ENCODE measurements at regions not wholly inside any gene's neighbourhood (a gene's known extent, or its start where the extent isn't known, plus 50 kb on each side); places are given as distances from the start of the nearest gene placed in this dataset.

- Mint-ChIP-seq H3K9me3 (no peaks in the 10 kb centered on the region), H3K36me3 (ENCODE audit: low read depth) (no peaks in the 10 kb centered on the region), H3K27me3 (ENCODE audit: insufficient read depth) (no peaks in the 10 kb centered on the region), H3K27ac (no peak overlapping the region), H3K4me1 (ENCODE audit: low read depth) (no peaks in the 10 kb centered on the region), H3K4me3 (no peak overlapping the region)
- DNase-seq (ENCODE audit: low spot score), result no peak
- intact Hi-C loops (cut with micrococcal nuclease), result no loop called here
These were observed 250.1 kb downstream of the SQOR start for GRCh38 chr15:45884755-45885445.

GRCh38 chr15:45885801-45886200 is 251.0 kb downstream of the SQOR start:
- intact Hi-C loops (cut with micrococcal nuclease), result no loop called here
- Mint-ChIP-seq H3K27me3 (ENCODE audit: insufficient read depth) (no peaks in the 10 kb centered on the region), H3K27ac (no peak overlapping the region)

GRCh38 chr15:45891766-45892165 is 256.9 kb downstream of the SQOR start:
- no peak overlapping the region for H3K27ac Mint-ChIP-seq
- H3K4me3 Mint-ChIP-seq, result no peak overlapping the region
- H3K27me3 Mint-ChIP-seq (ENCODE audit: insufficient read depth), result no peaks in the 10 kb centered on the region
- H3K4me1 Mint-ChIP-seq (ENCODE audit: low read depth), result no peaks in the 10 kb centered on the region
- intact Hi-C loops (cut with micrococcal nuclease), result no loop called here
- no peak for DNase-seq (ENCODE audit: low spot score)
- H3K36me3 Mint-ChIP-seq (ENCODE audit: low read depth), result no peaks in the 10 kb centered on the region
- no peaks in the 10 kb centered on the region for H3K9me3 Mint-ChIP-seq

More at GRCh38 chr15:45885801-45886200, 251.0 kb downstream of the SQOR start:
- Mint-ChIP-seq H3K9me3 (no peaks in the 10 kb centered on the region), H3K36me3 (ENCODE audit: low read depth) (no peaks in the 10 kb centered on the region), H3K4me3 (no peak overlapping the region), H3K4me1 (ENCODE audit: low read depth) (no peaks in the 10 kb centered on the region)
- DNase-seq (ENCODE audit: low spot score), result no peak

GRCh38 chr15:45892182-45892581 is 257.4 kb downstream of the SQOR start:
- no peaks in the 10 kb centered on the region for H3K27me3 Mint-ChIP-seq (ENCODE audit: insufficient read depth)
- H3K27ac Mint-ChIP-seq, result no peak overlapping the region
- H3K4me3 Mint-ChIP-seq, result no peak overlapping the region
- no peaks in the 10 kb centered on the region for H3K9me3 Mint-ChIP-seq
- intact Hi-C loops (cut with micrococcal nuclease), result no loop called here
- H3K4me1 Mint-ChIP-seq (ENCODE audit: low read depth), result no peaks in the 10 kb centered on the region
- no peak for DNase-seq (ENCODE audit: low spot score)
- no peaks in the 10 kb centered on the region for H3K36me3 Mint-ChIP-seq (ENCODE audit: low read depth)

- H3K27me3 Mint-ChIP-seq (ENCODE audit: insufficient read depth), result no peaks in the 10 kb centered on the region
- intact Hi-C loops (cut with micrococcal nuclease), result no loop called here
- no peak overlapping the region for H3K4me3 Mint-ChIP-seq
- no peaks in the 10 kb centered on the region for H3K4me1 Mint-ChIP-seq (ENCODE audit: low read depth)
- H3K27ac Mint-ChIP-seq, result no peak overlapping the region
- no peak for DNase-seq (ENCODE audit: low spot score)
- H3K9me3 Mint-ChIP-seq, result peaks cover 7% of the 10 kb centered on the region
- H3K36me3 Mint-ChIP-seq (ENCODE audit: low read depth), result no peaks in the 10 kb centered on the region
These were observed 268.5 kb downstream of the SQOR start for GRCh38 chr15:45903283-45903682.

- Mint-ChIP-seq H3K4me3 (no peak overlapping the region), H3K36me3 (ENCODE audit: low read depth) (no peaks in the 10 kb centered on the region), H3K27ac (no peak overlapping the region), H3K27me3 (ENCODE audit: insufficient read depth) (no peaks in the 10 kb centered on the region), H3K4me1 (ENCODE audit: low read depth) (no peaks in the 10 kb centered on the region), H3K9me3 (peaks cover 11% of the 10 kb centered on the region)
- intact Hi-C loops (cut with micrococcal nuclease), result no loop called here
- DNase-seq (ENCODE audit: low spot score), result no peak
These were observed 269.2 kb downstream of the SQOR start for GRCh38 chr15:45904019-45904418.

- peaks cover 11% of the 10 kb centered on the region for H3K9me3 Mint-ChIP-seq
- no peak overlapping the region for H3K4me3 Mint-ChIP-seq
- no peaks in the 10 kb centered on the region for H3K4me1 Mint-ChIP-seq (ENCODE audit: low read depth)
- H3K27ac Mint-ChIP-seq, result no peak overlapping the region
- H3K27me3 Mint-ChIP-seq (ENCODE audit: insufficient read depth), result no peaks in the 10 kb centered on the region
- no peak for DNase-seq (ENCODE audit: low spot score)
- intact Hi-C loops (cut with micrococcal nuclease), result no loop called here
- no peaks in the 10 kb centered on the region for H3K36me3 Mint-ChIP-seq (ENCODE audit: low read depth)
These were observed 271.4 kb downstream of the SQOR start for GRCh38 chr15:45906230-45906629.

- no peaks in the 10 kb centered on the region for H3K4me1 Mint-ChIP-seq (ENCODE audit: low read depth)
- intact Hi-C loops (cut with micrococcal nuclease), result no loop called here
- H3K27ac Mint-ChIP-seq, result no peak overlapping the region
- H3K36me3 Mint-ChIP-seq (ENCODE audit: low read depth), result no peaks in the 10 kb centered on the region
- H3K27me3 Mint-ChIP-seq (ENCODE audit: insufficient read depth), result no peaks in the 10 kb centered on the region
- no peak overlapping the region for H3K4me3 Mint-ChIP-seq
- DNase-seq (ENCODE audit: low spot score), result no peak
- H3K9me3 Mint-ChIP-seq, result peaks cover 8% of the 10 kb centered on the region
These were observed 275.8 kb downstream of the SQOR start for GRCh38 chr15:45910671-45911070.

GRCh38 chr15:45913451-45913850 is 278.6 kb downstream of the SQOR start:
- H3K4me3 Mint-ChIP-seq, result no peak overlapping the region
- intact Hi-C loops (cut with micrococcal nuclease), result no loop called here
- no peak for DNase-seq (ENCODE audit: low spot score)
- peaks cover 2% of the 10 kb centered on the region for H3K9me3 Mint-ChIP-seq
- no peak overlapping the region for H3K27ac Mint-ChIP-seq
- no peaks in the 10 kb centered on the region for H3K4me1 Mint-ChIP-seq (ENCODE audit: low read depth)
- H3K36me3 Mint-ChIP-seq (ENCODE audit: low read depth), result no peaks in the 10 kb centered on the region
- no peaks in the 10 kb centered on the region for H3K27me3 Mint-ChIP-seq (ENCODE audit: insufficient read depth)

- Mint-ChIP-seq H3K27me3 (ENCODE audit: insufficient read depth) (no peaks in the 10 kb centered on the region), H3K4me3 (no peak overlapping the region), H3K36me3 (ENCODE audit: low read depth) (no peaks in the 10 kb centered on the region), H3K27ac (no peak overlapping the region), H3K9me3 (no peaks in the 10 kb centered on the region), H3K4me1 (ENCODE audit: low read depth) (no peaks in the 10 kb centered on the region)
- DNase-seq (ENCODE audit: low spot score), result no peak
- intact Hi-C loops (cut with micrococcal nuclease), result no loop called here
These were observed 279.6 kb downstream of the SQOR start for GRCh38 chr15:45914425-45914824.

GRCh38 chr15:45918839-45919238 is 284.0 kb downstream of the SQOR start:
- H3K27ac Mint-ChIP-seq, result no peak overlapping the region
- no peaks in the 10 kb centered on the region for H3K4me1 Mint-ChIP-seq (ENCODE audit: low read depth)
- no peak overlapping the region for H3K4me3 Mint-ChIP-seq
- no peaks in the 10 kb centered on the region for H3K9me3 Mint-ChIP-seq
- no peak for DNase-seq (ENCODE audit: low spot score)
- no peaks in the 10 kb centered on the region for H3K27me3 Mint-ChIP-seq (ENCODE audit: insufficient read depth)
- no peaks in the 10 kb centered on the region for H3K36me3 Mint-ChIP-seq (ENCODE audit: low read depth)
- intact Hi-C loops (cut with micrococcal nuclease), result no loop called here

GRCh38 chr15:45919806-45920205 is 285.0 kb downstream of the SQOR start:
- no peaks in the 10 kb centered on the region for H3K27me3 Mint-ChIP-seq (ENCODE audit: insufficient read depth)

GRCh38 chr15:45921376-45921775 is 286.5 kb downstream of the SQOR start:
- no peaks in the 10 kb centered on the region for H3K4me1 Mint-ChIP-seq (ENCODE audit: low read depth)
- no peak overlapping the region for H3K4me3 Mint-ChIP-seq
- no peak overlapping the region for H3K27ac Mint-ChIP-seq
- DNase-seq (ENCODE audit: low spot score), result no peak
- H3K9me3 Mint-ChIP-seq, result no peaks in the 10 kb centered on the region
- intact Hi-C loops (cut with micrococcal nuclease), result no loop called here
- no peaks in the 10 kb centered on the region for H3K36me3 Mint-ChIP-seq (ENCODE audit: low read depth)
- H3K27me3 Mint-ChIP-seq (ENCODE audit: insufficient read depth), result no peaks in the 10 kb centered on the region

More at GRCh38 chr15:45919806-45920205, 285.0 kb downstream of the SQOR start:
- Mint-ChIP-seq H3K4me1 (ENCODE audit: low read depth) (no peaks in the 10 kb centered on the region), H3K27ac (no peak overlapping the region), H3K9me3 (no peaks in the 10 kb centered on the region), H3K4me3 (no peak overlapping the region), H3K36me3 (ENCODE audit: low read depth) (no peaks in the 10 kb centered on the region)
- DNase-seq (ENCODE audit: low spot score), result no peak
- intact Hi-C loops (cut with micrococcal nuclease), result no loop called here

GRCh38 chr15:45921978-45922377 is 287.1 kb downstream of the SQOR start:
- H3K4me1 Mint-ChIP-seq (ENCODE audit: low read depth), result no peaks in the 10 kb centered on the region
- no peak overlapping the region for H3K4me3 Mint-ChIP-seq
- H3K36me3 Mint-ChIP-seq (ENCODE audit: low read depth), result no peaks in the 10 kb centered on the region
- no peaks in the 10 kb centered on the region for H3K9me3 Mint-ChIP-seq
- H3K27ac Mint-ChIP-seq, result no peak overlapping the region
- no peak for DNase-seq (ENCODE audit: low spot score)
- intact Hi-C loops (cut with micrococcal nuclease), result no loop called here
- H3K27me3 Mint-ChIP-seq (ENCODE audit: insufficient read depth), result no peaks in the 10 kb centered on the region
